ENCODE measurements at regions not wholly inside any gene's neighbourhood (a gene's known extent, or its start where the extent isn't known, plus 50 kb on each side); places are given as distances from the start of the nearest gene placed in this dataset.

DNA sequence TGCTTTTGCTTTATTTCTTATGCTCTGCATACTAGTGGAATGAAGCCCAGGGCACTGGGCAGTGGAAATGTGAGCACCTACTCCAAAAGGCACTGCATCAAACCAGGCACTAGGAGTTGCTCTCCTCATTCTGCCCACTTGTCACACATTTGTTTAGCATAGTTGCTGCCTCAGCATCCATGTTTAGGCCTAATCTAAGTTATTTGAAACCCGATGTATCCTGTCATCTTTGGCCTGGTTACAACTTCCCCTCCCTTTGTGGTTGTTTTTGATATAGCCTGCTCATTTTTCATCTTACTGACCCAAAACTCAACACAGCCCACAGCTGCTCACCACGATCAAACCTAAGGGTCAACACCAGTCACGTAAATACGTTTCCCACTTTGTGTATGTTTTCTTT is 82.2 kb upstream of the SELENOK start:
- no peak for TF ChIP-seq EP300 (IDR thresholded peaks at IDR 0.05)
- TF ChIP-seq, protein P1, sequence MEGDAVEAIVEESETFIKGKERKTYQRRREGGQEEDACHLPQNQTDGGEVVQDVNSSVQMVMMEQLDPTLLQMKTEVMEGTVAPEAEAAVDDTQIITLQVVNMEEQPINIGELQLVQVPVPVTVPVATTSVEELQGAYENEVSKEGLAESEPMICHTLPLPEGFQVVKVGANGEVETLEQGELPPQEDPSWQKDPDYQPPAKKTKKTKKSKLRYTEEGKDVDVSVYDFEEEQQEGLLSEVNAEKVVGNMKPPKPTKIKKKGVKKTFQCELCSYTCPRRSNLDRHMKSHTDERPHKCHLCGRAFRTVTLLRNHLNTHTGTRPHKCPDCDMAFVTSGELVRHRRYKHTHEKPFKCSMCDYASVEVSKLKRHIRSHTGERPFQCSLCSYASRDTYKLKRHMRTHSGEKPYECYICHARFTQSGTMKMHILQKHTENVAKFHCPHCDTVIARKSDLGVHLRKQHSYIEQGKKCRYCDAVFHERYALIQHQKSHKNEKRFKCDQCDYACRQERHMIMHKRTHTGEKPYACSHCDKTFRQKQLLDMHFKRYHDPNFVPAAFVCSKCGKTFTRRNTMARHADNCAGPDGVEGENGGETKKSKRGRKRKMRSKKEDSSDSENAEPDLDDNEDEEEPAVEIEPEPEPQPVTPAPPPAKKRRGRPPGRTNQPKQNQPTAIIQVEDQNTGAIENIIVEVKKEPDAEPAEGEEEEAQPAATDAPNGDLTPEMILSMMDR (IDR thresholded peaks at IDR 0.05), result no peak
- no peak for TF ChIP-seq POLR2AphosphoS5 (IDR thresholded peaks at IDR 0.05)
